IMR-90 (cell line): ENCODE measurements at regions not wholly inside any gene's neighbourhood (a gene's known extent, or its start where the extent isn't known, plus 50 kb on each side); places are given as distances from the start of the nearest gene placed in this dataset.

Source experiments
- BHLHE40 ChIP-seq: fragments of 150-350 bp; IDR thresholded peaks from 2 replicates; pipeline ENCODE4 v1.6.1; 2016; ENCODE audit warnings: mild to moderate bottlenecking, low read depth, low read length
- CEBPB ChIP-seq: IDR thresholded peaks from 2 replicates; pipeline ENCODE4 v1.6.1; 2012; ENCODE audit warnings: low read depth, low read length, improper control_type of control experiment
- CHD1 ChIP-seq: IDR thresholded peaks from 2 replicates; pipeline ENCODE4 v1.6.1; 2012; ENCODE audit warnings: low read depth, low read length, improper control_type of control experiment
- CTCF ChIP-seq: conservative IDR thresholded peaks from 2 replicates; pipeline ENCODE4 v1.5.1; 2012; ENCODE audit warnings: mild to moderate bottlenecking, low read depth, low read length, improper control_type of control experiment
- MXI1 ChIP-seq: IDR thresholded peaks from 2 replicates; pipeline ENCODE4 v1.6.1; 2012; ENCODE audit warnings: low read depth, mild to moderate bottlenecking, low read length, moderate library complexity, borderline replicate concordance
- POLR2A ChIP-seq: IDR thresholded peaks from 2 replicates; pipeline ENCODE4 v1.6.1; 2012; ENCODE audit warnings: mild to moderate bottlenecking, low read depth, low read length
- RAD21 ChIP-seq: IDR thresholded peaks from 2 replicates; pipeline ENCODE4 v1.6.1; 2012; ENCODE audit warnings: low read length, improper control_type of control experiment
- RFX5 ChIP-seq: IDR thresholded peaks from 2 replicates; pipeline ENCODE4 v1.8.0; 2012; ENCODE audit warnings: low read depth, mild to moderate bottlenecking, low read length, moderate library complexity
- TF ChIP-seq, protein P1 (sequence below): fragments of 150-350 bp; IDR thresholded peaks from 2 replicates; pipeline ENCODE4 v1.6.1; 2016; ENCODE audit warnings: low read depth, mild to moderate bottlenecking, low read length, moderate library complexity, borderline replicate concordance

DNA sequence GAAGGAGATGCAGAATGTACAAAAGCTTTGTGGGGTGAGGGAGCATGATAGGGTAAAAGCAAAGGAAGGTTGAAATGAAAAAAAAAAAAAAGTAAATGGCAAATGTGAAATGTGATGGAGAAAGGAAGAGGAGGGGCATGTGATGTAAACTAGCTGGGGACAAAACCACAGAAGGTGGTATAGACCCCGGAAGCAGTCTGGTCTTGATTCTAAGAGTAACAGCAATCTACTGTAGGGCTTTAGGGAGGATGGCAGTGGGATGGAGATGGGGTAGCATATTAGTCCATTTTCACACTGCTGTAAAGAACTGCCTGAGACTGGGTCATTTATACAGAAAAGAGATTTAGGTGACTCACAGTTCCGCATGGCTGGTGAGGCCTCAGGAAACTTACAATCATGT is 362.0 kb downstream of the SOCS6 start:
- TF ChIP-seq POLR2A: no peak
- no peak for TF ChIP-seq CTCF
- no peak for TF ChIP-seq BHLHE40
- no peak for TF ChIP-seq RAD21
- TF ChIP-seq CHD1: no peak
- no peak for TF ChIP-seq RFX5
- no peak for TF ChIP-seq MXI1
- TF ChIP-seq, protein P1, sequence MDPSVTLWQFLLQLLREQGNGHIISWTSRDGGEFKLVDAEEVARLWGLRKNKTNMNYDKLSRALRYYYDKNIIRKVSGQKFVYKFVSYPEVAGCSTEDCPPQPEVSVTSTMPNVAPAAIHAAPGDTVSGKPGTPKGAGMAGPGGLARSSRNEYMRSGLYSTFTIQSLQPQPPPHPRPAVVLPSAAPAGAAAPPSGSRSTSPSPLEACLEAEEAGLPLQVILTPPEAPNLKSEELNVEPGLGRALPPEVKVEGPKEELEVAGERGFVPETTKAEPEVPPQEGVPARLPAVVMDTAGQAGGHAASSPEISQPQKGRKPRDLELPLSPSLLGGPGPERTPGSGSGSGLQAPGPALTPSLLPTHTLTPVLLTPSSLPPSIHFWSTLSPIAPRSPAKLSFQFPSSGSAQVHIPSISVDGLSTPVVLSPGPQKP: no peak
- no peak for TF ChIP-seq CEBPB
